Endodermal cell (in vitro differentiated cells): ENCODE measurements at regions not wholly inside any gene's neighbourhood (a gene's known extent, or its start where the extent isn't known, plus 50 kb on each side); places are given as distances from the start of the nearest gene placed in this dataset.

Experiments
- DNase-seq: peaks from one replicate; pipeline ENCODE4 v3.0.0-alpha.2; 2017
- H3K27ac ChIP-seq: 2 replicates; pipeline ENCODE4 v1.5.1; 2013; ENCODE audit warnings: mild to moderate bottlenecking, low read depth, low read length, moderate library complexity
- H3K27me3 ChIP-seq: 2 replicates; pipeline ENCODE4 v1.6.1; 2013; ENCODE audit warnings: mild to moderate bottlenecking, low read length, moderate library complexity; ENCODE audit not compliant: insufficient read depth, control insufficient read depth, poor library complexity, severe bottlenecking
- H3K36me3 ChIP-seq: 2 replicates; pipeline ENCODE4 v1.7.0; 2013; ENCODE audit warnings: mild to moderate bottlenecking, low read length, moderate library complexity; ENCODE audit not compliant: control insufficient read depth, insufficient read depth
- H3K4me1 ChIP-seq: one replicate; pipeline ENCODE4 v1.7.0; 2013; ENCODE audit warnings: low read length; ENCODE audit not compliant: control insufficient read depth, insufficient read depth
- H3K4me3 ChIP-seq: 2 replicates; pipeline ENCODE4 v1.5.1; 2013; ENCODE audit warnings: mild to moderate bottlenecking, low read length, moderate library complexity
- H3K9ac ChIP-seq: 2 replicates; pipeline ENCODE4 v1.6.1; 2013; ENCODE audit warnings: mild to moderate bottlenecking, low read length, moderate library complexity; ENCODE audit not compliant: poor library complexity, severe bottlenecking; ENCODE audit errors: extremely low read depth
- H3K9me3 ChIP-seq: 2 replicates; pipeline ENCODE4 v1.6.1; 2013; ENCODE audit warnings: mild to moderate bottlenecking, low read length, moderate library complexity; ENCODE audit not compliant: control insufficient read depth
- H3K27ac Mint-ChIP-seq: 2 replicates; pipeline ENCODE4 v1.8.0; 2020; ENCODE audit warnings: mixed read lengths
- H3K27me3 Mint-ChIP-seq: 2 replicates; pipeline ENCODE4 v1.8.0; 2021; ENCODE audit warnings: mild to moderate bottlenecking, mixed read lengths; ENCODE audit not compliant: insufficient read depth
- H3K36me3 Mint-ChIP-seq: 2 replicates; pipeline ENCODE4 v1.8.0; 2020; ENCODE audit warnings: low read depth, mixed read lengths
- H3K4me1 Mint-ChIP-seq: 2 replicates; pipeline ENCODE4 v1.8.0; 2020; ENCODE audit warnings: mixed read lengths
- H3K4me3 Mint-ChIP-seq: 2 replicates; pipeline ENCODE4 v1.8.0; 2020; ENCODE audit warnings: mild to moderate bottlenecking, moderate library complexity, mixed read lengths
- H3K9me3 Mint-ChIP-seq: 2 replicates; pipeline ENCODE4 v1.8.0; 2020; ENCODE audit warnings: mild to moderate bottlenecking, mixed read lengths
- CTCF ChIP-seq: fragments of 200-600 bp; sonication (generic); conservative IDR thresholded peaks from 2 replicates; pipeline ENCODE4 v1.5.0; 2021; ENCODE audit warnings: antibody characterized with exemption, mild to moderate bottlenecking
- WGBS, 2 experiments: methylation state at CpG; one replicate each; pipeline versions ENCODE4 v1.1.5 to v1.1.7; 2013; ENCODE audit warnings: missing lambda C conversion rate in 2 of 2, mixed read lengths in 1 of 2; ENCODE audit not compliant: insufficient coverage in 1 of 2, insufficient read length in 1 of 2; 5-methylcytosine and 5-hydroxymethylcytosine counted together

GRCh38 chr7:35522697-35523096 is 172.2 kb downstream of the HERPUD2 start:
- TF ChIP-seq CTCF = no peak
- Mint-ChIP-seq H3K4me3 (no peak overlapping the region), H3K9me3 (no peaks in the 10 kb centered on the region), H3K4me1 (no peaks in the 10 kb centered on the region), H3K27ac (no peak overlapping the region), H3K36me3 (no peaks in the 10 kb centered on the region), H3K27me3 (peaks cover 47% of the 10 kb centered on the region)
- no peak for DNase-seq
- Histone ChIP-seq H3K27me3 (peaks cover 18% of the 10 kb centered on the region), H3K36me3 (no peaks in the 10 kb centered on the region), H3K4me1 (no peaks in the 10 kb centered on the region), H3K27ac (no peak overlapping the region), H3K9me3 (no peaks in the 10 kb centered on the region), H3K9ac (no peak overlapping the region), H3K4me3 (no peak overlapping the region)
- WGBS, 2 experiments = 55 to 79% methylated on average over 4 to 5 of the region's 5 CpGs

DNA sequence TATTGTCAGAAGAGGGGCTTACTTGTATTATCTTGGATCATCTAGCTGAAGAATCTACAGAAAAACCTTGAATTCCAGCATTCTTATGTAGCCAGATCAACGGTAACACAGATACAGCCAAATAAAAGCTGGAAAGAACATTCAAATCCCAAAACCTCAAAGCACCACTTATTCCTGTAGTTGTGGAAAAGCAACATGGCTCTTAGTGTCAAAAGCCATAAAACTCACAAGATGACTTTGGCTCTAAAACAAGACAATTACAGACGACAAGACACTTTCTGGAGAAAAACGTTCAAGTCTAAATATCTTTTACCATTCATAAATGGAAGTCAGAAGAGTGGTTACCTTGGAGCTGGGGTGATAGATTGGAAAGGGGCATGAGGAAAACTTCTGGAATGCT is 173.0 kb downstream of the HERPUD2 start:
- TF ChIP-seq CTCF = no peak
- Histone ChIP-seq H3K36me3 (no peaks in the 10 kb centered on the region), H3K9ac (no peak overlapping the region), H3K27me3 (peaks cover 18% of the 10 kb centered on the region), H3K4me1 (no peaks in the 10 kb centered on the region), H3K9me3 (no peaks in the 10 kb centered on the region), H3K4me3 (no peak overlapping the region), H3K27ac (no peak overlapping the region)
- Mint-ChIP-seq H3K27me3 (peaks cover 44% of the 10 kb centered on the region), H3K36me3 (no peaks in the 10 kb centered on the region), H3K4me3 (no peak overlapping the region), H3K9me3 (no peaks in the 10 kb centered on the region), H3K27ac (no peak overlapping the region), H3K4me1 (no peaks in the 10 kb centered on the region)
- no peak for DNase-seq
- WGBS, 2 experiments = 74% methylated on average over 3 of the region's 3 CpGs; no CpG with 5 or more reads in 1 of the 2 experiments

GRCh38 chr7:35520810-35521625 is 173.9 kb downstream of the HERPUD2 start:
- H3K27me3 ChIP-seq = peaks cover 18% of the 10 kb centered on the region
- Mint-ChIP-seq H3K9me3 (no peaks in the 10 kb centered on the region), H3K4me1 (no peaks in the 10 kb centered on the region), H3K4me3 (no peak overlapping the region), H3K27ac (no peak overlapping the region), H3K36me3 (no peaks in the 10 kb centered on the region), H3K27me3 (peaks cover 39% of the 10 kb centered on the region)
- TF ChIP-seq CTCF = no peak
- H3K27ac ChIP-seq = no peak overlapping the region
- no peak for DNase-seq
- H3K9ac ChIP-seq = no peak overlapping the region
- no peak overlapping the region for H3K4me3 ChIP-seq
- no peaks in the 10 kb centered on the region for H3K36me3 ChIP-seq
- no peaks in the 10 kb centered on the region for H3K9me3 ChIP-seq
- WGBS, 2 experiments = 60 to 80% methylated on average over 1 to 5 of the region's 5 CpGs
- H3K4me1 ChIP-seq = no peaks in the 10 kb centered on the region
